Endothelial cell of umbilical vein (primary cell): ENCODE measurements at regions not wholly inside any gene's neighbourhood (a gene's known extent, or its start where the extent isn't known, plus 50 kb on each side); places are given as distances from the start of the nearest gene placed in this dataset.

Experiments
- BruUV-seq: library from RNA; stranded (reverse); fragments of 400-500 nt; replicated peaks from 2 replicates; lab custom pipeline; 2021; lab: Mats Ljungman, UMichigan
- CTCF ChIA-PET: fragments of 300-600, 350-600 bp; sonication (Branson Sonifier 250); formaldehyde crosslinking; loops from one replicate; lab custom pipeline; 2021; ENCODE audit warnings: antibody characterized with exemption, inconsistent platforms; lab: Charles Lee
- POLR2A ChIA-PET: fragments of 300-600, 350-600 bp; sonication (Branson Sonifier 250); formaldehyde crosslinking; loops from one replicate; lab custom pipeline; 2021; ENCODE audit warnings: antibody characterized with exemption, inconsistent platforms; lab: Charles Lee
- DNase-seq: peaks from one replicate; pipeline ENCODE4 v3.0.0-alpha.2; 2011; ENCODE audit warnings: low read depth, low spot score
- FAIRE-seq: peaks from 2 replicates; lab custom pipeline; 2011; peaks lifted over from hg19 to GRCh38; lab: Jason Lieb, UNC
- H2AFZ ChIP-seq: 2 replicates; pipeline ENCODE4 v1.6.0; 2012; ENCODE audit warnings: low read depth, low read length, control low read depth, inconsistent platforms
- H3K27ac ChIP-seq: 2 replicates; pipeline ENCODE4 v1.5.1; 2011; ENCODE audit warnings: low read depth, mild to moderate bottlenecking, control low read depth, low read length, moderate library complexity; ENCODE audit not compliant: insufficient read depth
- H3K27me3 ChIP-seq, 2 experiments: 2 replicates each; pipeline versions ENCODE4 v1.6.0 to v1.6.1; 2011; ENCODE audit warnings: low read length in 2 of 2, mixed read lengths in 1 of 2; ENCODE audit not compliant: control insufficient read depth in 2 of 2, insufficient read depth in 2 of 2
- H3K36me3 ChIP-seq, 2 experiments: 2 replicates in 1 of 2; 3 replicates in 1 of 2; pipeline ENCODE4 v1.5.1; 2011; ENCODE audit warnings: low read length in 2 of 2, mild to moderate bottlenecking in 1 of 2, moderate library complexity in 1 of 2; ENCODE audit not compliant: control insufficient read depth in 2 of 2, insufficient read depth in 2 of 2; ENCODE audit errors: extremely low read depth in 1 of 2
- H3K4me1 ChIP-seq: 3 replicates; pipeline ENCODE4 v1.5.1; 2011; ENCODE audit warnings: mild to moderate bottlenecking, low read length; ENCODE audit not compliant: control insufficient read depth, insufficient read depth; ENCODE audit errors: extremely low read depth
- H3K4me2 ChIP-seq: 2 replicates; pipeline ENCODE4 v1.6.1; 2011; ENCODE audit warnings: low read length, control low read depth, mixed read lengths; ENCODE audit not compliant: insufficient read depth
- H3K4me3 ChIP-seq, 3 experiments: fragments of 200-600 bp in 1 of 3; sonication (generic), shearing (Covaris generic) in 1 of 3; replicated peaks in 1 of 3; 2 replicates each; pipeline ENCODE4 v1.5.1; 2011 to 2016; ENCODE audit warnings: control low read depth in 3 of 3, low read length in 3 of 3, mild to moderate bottlenecking in 2 of 3, inconsistent platforms in 1 of 3, low read depth in 1 of 3, moderate library complexity in 1 of 3; ENCODE audit not compliant: insufficient read depth in 1 of 3
- H3K79me2 ChIP-seq: 2 replicates; pipeline ENCODE4 v1.6.0; 2012; ENCODE audit warnings: low read length, inconsistent platforms; ENCODE audit not compliant: control insufficient read depth, insufficient read depth
- H3K9ac ChIP-seq: replicated peaks from 2 replicates; pipeline ENCODE3; 2011; ENCODE audit warnings: low read length, control low read depth; ENCODE audit not compliant: insufficient read depth; ENCODE audit errors: extremely low read depth
- H3K9me1 ChIP-seq: replicated peaks from 3 replicates; pipeline ENCODE4 v1.6.0; 2011; ENCODE audit warnings: mild to moderate bottlenecking, low read length; ENCODE audit not compliant: control insufficient read depth, insufficient read depth; ENCODE audit errors: extremely low read depth
- H3K9me3 ChIP-seq: replicated peaks from 2 replicates; pipeline ENCODE4 v1.5.1; 2012; ENCODE audit warnings: low read length, inconsistent platforms; ENCODE audit not compliant: control insufficient read depth, insufficient read depth
- H4K20me1 ChIP-seq: replicated peaks from 2 replicates; pipeline ENCODE3; 2011; ENCODE audit warnings: mild to moderate bottlenecking, low read length; ENCODE audit not compliant: control insufficient read depth, insufficient read depth; ENCODE audit errors: extremely low read depth
- CTCF ChIP-seq, 2 donors: IDR thresholded peaks; 1 replicate in 1 of 2; 2 replicates in 1 of 2; pipeline ENCODE4 v1.5.1; 2011; ENCODE audit warnings: low read length in 2 of 2, mild to moderate bottlenecking in 2 of 2, moderate library complexity in 2 of 2, control low read depth in 1 of 2, inconsistent platforms in 1 of 2, low read depth in 1 of 2; ENCODE audit not compliant: insufficient read depth in 1 of 2; ENCODE audit errors: extremely low read depth in 1 of 2
- EZH2 ChIP-seq: IDR thresholded peaks from 2 replicates; pipeline ENCODE4 v1.6.1; 2012; ENCODE audit warnings: borderline replicate concordance, low read depth, mild to moderate bottlenecking, moderate library complexity, low read length, inconsistent platforms; ENCODE audit not compliant: severe bottlenecking
- FOS ChIP-seq: IDR thresholded peaks from 2 replicates; pipeline ENCODE4 v1.6.1; 2011; ENCODE audit warnings: mild to moderate bottlenecking, low read length, moderate library complexity, borderline replicate concordance; ENCODE audit not compliant: insufficient read depth
- GATA2 ChIP-seq: IDR thresholded peaks from 2 replicates; pipeline ENCODE4 v1.7.0; 2011; ENCODE audit warnings: low read depth, mild to moderate bottlenecking, moderate library complexity, mixed read lengths, low read length; ENCODE audit not compliant: insufficient read length, insufficient read depth
- JUN ChIP-seq: IDR thresholded peaks from 2 replicates; pipeline ENCODE4 v1.6.1; 2011; ENCODE audit warnings: borderline replicate concordance, low read depth; ENCODE audit not compliant: insufficient read length, insufficient read depth
- MAX ChIP-seq: IDR thresholded peaks from 2 replicates; pipeline ENCODE4 v1.6.1; 2011; ENCODE audit not compliant: insufficient read depth, insufficient read length
- MYC ChIP-seq: IDR thresholded peaks from one replicate; pipeline ENCODE4 v1.6.1; 2011; ENCODE audit warnings: mild to moderate bottlenecking, low read depth, low read length
- POLR2A ChIP-seq: IDR thresholded peaks from 2 replicates; pipeline ENCODE4 v1.6.1; 2012; ENCODE audit warnings: low read depth, mild to moderate bottlenecking, control low read depth, low read length
- POLR2AphosphoS5 ChIP-seq: IDR thresholded peaks from 2 replicates; pipeline ENCODE4 v1.6.1; 2012; ENCODE audit warnings: low read depth, mild to moderate bottlenecking, control low read depth, low read length, moderate library complexity; ENCODE audit not compliant: insufficient read depth
- dilution Hi-C: fragments of 300-500 bp; cut with MboI; formaldehyde crosslinking; loops from one replicate; pipeline ENCODE4 v1.15.0; 2019; ENCODE audit warnings: low sequenced_read_pairs; ENCODE audit not compliant: extremely low pct_ligation_motif_present
- intact Hi-C: fragments of 100-400 bp; cut with micrococcal nuclease; formaldehyde crosslinking; loops from one replicate; pipeline ENCODE4 v1.10.0; 2022

GRCh38 chr1:102578804-102579203 is 529.5 kb downstream of the COL11A1 start:
- DNase-seq = no peak
- Histone ChIP-seq H2AFZ (no peak overlapping the region), H3K9me3 (no peaks in the 10 kb centered on the region), H3K9ac (no peak overlapping the region), H3K79me2 (no peaks in the 10 kb centered on the region), H3K27ac (no peak overlapping the region), H4K20me1 (no peaks in the 10 kb centered on the region), H3K36me3 (no peaks in the 10 kb centered on the region), H3K4me3 (no peak overlapping the region), H3K9me1 (no peaks in the 10 kb centered on the region), H3K4me2 (no peak overlapping the region), H3K4me1 (no peaks in the 10 kb centered on the region), H3K27me3 (no peaks in the 10 kb centered on the region)
- no peak for FAIRE-seq
- CTCF ChIA-PET = no interaction called here
- dilution Hi-C loops = no loop called here
- BruUV-seq = no TSS peak
- TF ChIP-seq MYC = no peak
- no peak for TF ChIP-seq MAX
- TF ChIP-seq POLR2AphosphoS5 = no peak
- TF ChIP-seq GATA2 = no peak
- TF ChIP-seq JUN = no peak
- TF ChIP-seq POLR2A = no peak
- no peak for TF ChIP-seq EZH2
- TF ChIP-seq FOS = no peak
- no peak for TF ChIP-seq CTCF (IDR thresholded peaks at IDR 0.05; ENCODE audit: extremely low read depth in 1 of 2, insufficient read depth in 1 of 2, low read depth in 1 of 2, low read length in 2 of 2)
- POLR2A ChIA-PET = no interaction called here
- intact Hi-C loops = no loop called here
